IMR-90 (cell line): ENCODE measurements at regions not wholly inside any gene's neighbourhood (a gene's known extent, or its start where the extent isn't known, plus 50 kb on each side); places are given as distances from the start of the nearest gene placed in this dataset.
"Not testable (repeated sequence)": the region's sequence is repeated elsewhere in the genome, so short reads cannot be mapped to it uniquely, and the experiment has no call there.

ENCODE experiments used
- ATAC-seq: fragments of 200-7000 bp; cut with Tn5 transposase; 2 replicates; pipeline ENCODE4 v1.9.1; 2020; ENCODE audit warnings: low read depth, mild to moderate bottlenecking, moderate library complexity
- BruUV-seq: library from RNA; stranded (reverse); fragments of 400-500 nt; replicated peaks from 2 replicates; lab custom pipeline; 2021; lab: Mats Ljungman, UMichigan
- CTCF ChIA-PET: fragments of 300-600 bp; formaldehyde crosslinking; extraction: SDS; loops from one replicate; lab custom pipeline; 2021; ENCODE audit warnings: antibody characterized with exemption; lab: Yijun Ruan, JAX
- POLR2A ChIA-PET: fragments of 300-600 bp; sonication (Branson Sonifier 250); formaldehyde crosslinking; loops from one replicate; lab custom pipeline; 2022; ENCODE audit warnings: antibody characterized with exemption; ENCODE audit not compliant: unreplicated experiment; lab: Charles Lee
- DNase-seq: peaks from one replicate; pipeline ENCODE4 v3.0.0; 2013
- H2AFZ ChIP-seq: replicated peaks from 2 replicates; pipeline ENCODE3; 2013; ENCODE audit warnings: low read length, mild to moderate bottlenecking; ENCODE audit not compliant: poor library complexity
- H2AK5ac ChIP-seq: 2 replicates; pipeline ENCODE4 v1.6.1; 2013; ENCODE audit warnings: low read depth, low read length, inconsistent platforms
- H2AK9ac ChIP-seq: replicated peaks from 2 replicates; pipeline ENCODE3; 2013; ENCODE audit warnings: mild to moderate bottlenecking, low read depth, low read length, moderate library complexity; ENCODE audit not compliant: poor library complexity
- H2BK120ac ChIP-seq: 2 replicates; pipeline ENCODE4 v1.6.1; 2013; ENCODE audit warnings: low read depth, low read length, inconsistent platforms
- H2BK15ac ChIP-seq: 3 replicates; pipeline ENCODE4 v1.6.1; 2013; ENCODE audit warnings: low read depth, low read length, inconsistent platforms
- H2BK20ac ChIP-seq: 2 replicates; pipeline ENCODE4 v1.6.1; 2013; ENCODE audit warnings: low read depth, mild to moderate bottlenecking, inconsistent platforms, low read length, moderate library complexity
- H2BK5ac ChIP-seq: 2 replicates; pipeline ENCODE4 v1.6.1; 2013; ENCODE audit warnings: mild to moderate bottlenecking, low read depth, low read length, inconsistent platforms; ENCODE audit not compliant: poor library complexity, severe bottlenecking
- H3K14ac ChIP-seq: replicated peaks from 2 replicates; pipeline ENCODE4 v1.6.1; 2013; ENCODE audit warnings: low read depth, low read length, inconsistent platforms
- H3K18ac ChIP-seq: 2 replicates; pipeline ENCODE4 v1.6.1; 2013; ENCODE audit warnings: low read depth, low read length, control low read depth
- H3K23ac ChIP-seq: 2 replicates; pipeline ENCODE4 v1.6.1; 2013; ENCODE audit warnings: low read depth, low read length, inconsistent platforms
- H3K27ac ChIP-seq: 2 replicates; pipeline ENCODE4 v1.5.1; 2013; ENCODE audit warnings: mild to moderate bottlenecking, control low read depth, low read length; ENCODE audit not compliant: insufficient read depth
- H3K27me3 ChIP-seq: 2 replicates; pipeline ENCODE4 v1.6.1; 2013; ENCODE audit warnings: low read length; ENCODE audit not compliant: control insufficient read depth, insufficient read depth
- H3K36me3 ChIP-seq: 2 replicates; pipeline ENCODE4 v1.6.1; 2013; ENCODE audit warnings: low read length, mixed read lengths; ENCODE audit not compliant: control insufficient read depth, insufficient read depth
- H3K4ac ChIP-seq: 2 replicates; pipeline ENCODE4 v1.6.1; 2013; ENCODE audit warnings: low read depth, low read length, inconsistent platforms
- H3K4me1 ChIP-seq: 2 replicates; pipeline ENCODE4 v1.6.1; 2013; ENCODE audit warnings: low read length, mixed read lengths; ENCODE audit not compliant: control insufficient read depth, insufficient read depth
- H3K4me2 ChIP-seq: 2 replicates; pipeline ENCODE4 v1.6.1; 2013; ENCODE audit warnings: low read depth, mild to moderate bottlenecking, control low read depth, low read length, moderate library complexity
- H3K4me3 ChIP-seq: 2 replicates; pipeline ENCODE4 v1.5.1; 2013; ENCODE audit warnings: low read depth, mild to moderate bottlenecking, control low read depth, low read length, moderate library complexity; ENCODE audit not compliant: insufficient read depth
- H3K56ac ChIP-seq: 2 replicates; pipeline ENCODE4 v1.6.1; 2013; ENCODE audit warnings: low read length, inconsistent platforms; ENCODE audit not compliant: insufficient read depth; ENCODE audit errors: extremely low read depth
- H3K79me1 ChIP-seq, 2 experiments: 2 replicates each; pipeline ENCODE4 v1.6.1; 2013; ENCODE audit warnings: low read length in 2 of 2, inconsistent platforms in 1 of 2, low read depth in 1 of 2
- H3K9ac ChIP-seq: 2 replicates; pipeline ENCODE4 v1.6.1; 2013; ENCODE audit warnings: low read depth, low read length, control low read depth
- H3K9me1 ChIP-seq: 2 replicates; pipeline ENCODE4 v1.6.1; 2013; ENCODE audit warnings: low read length, inconsistent platforms; ENCODE audit not compliant: insufficient read depth
- H3K9me3 ChIP-seq: 2 replicates; pipeline ENCODE4 v1.6.1; 2013; ENCODE audit warnings: low read length; ENCODE audit not compliant: control insufficient read depth, insufficient read depth
- H4K20me1 ChIP-seq: 2 replicates; pipeline ENCODE4 v1.6.1; 2013; ENCODE audit warnings: low read length, inconsistent platforms; ENCODE audit not compliant: insufficient read depth
- H4K5ac ChIP-seq: 2 replicates; pipeline ENCODE4 v1.6.1; 2013; ENCODE audit warnings: mild to moderate bottlenecking, low read depth, low read length, control low read depth
- H4K8ac ChIP-seq, 2 experiments: 2 replicates each; pipeline ENCODE4 v1.6.1; 2013; ENCODE audit warnings: low read depth in 2 of 2, low read length in 2 of 2, control low read depth in 1 of 2, inconsistent platforms in 1 of 2
- H4K91ac ChIP-seq: 2 replicates; pipeline ENCODE4 v1.6.1; 2013; ENCODE audit warnings: low read depth, low read length, inconsistent platforms; ENCODE audit not compliant: insufficient read depth
- WGBS, 2 experiments: methylation state at CpG; one replicate each; pipeline versions ENCODE4 v1.1.5 to v1.1.7; 2013; ENCODE audit warnings: missing lambda C conversion rate in 2 of 2; ENCODE audit not compliant: insufficient read length in 1 of 2; ENCODE audit errors: extremely low coverage in 2 of 2; 5-methylcytosine and 5-hydroxymethylcytosine counted together
- dilution Hi-C: fragments of 300-500 bp; cut with HindIII; formaldehyde crosslinking; loops from one replicate; pipeline ENCODE4 v1.14.3; 2018; ENCODE audit warnings: low sequenced_read_pairs; ENCODE audit not compliant: unreplicated experiment
- in situ Hi-C: fragments of 300-500 bp; cut with MboI; formaldehyde crosslinking; loops from 3 replicates; pipeline ENCODE4 v1.14.3; 2019; ENCODE audit warnings: low sequenced_read_pairs, inconsistent platforms, mixed read lengths
- intact Hi-C: fragments of 100-400 bp; cut with micrococcal nuclease; formaldehyde crosslinking; loops from 2 replicates; pipeline ENCODE4 v1.10.0; 2022

DNA sequence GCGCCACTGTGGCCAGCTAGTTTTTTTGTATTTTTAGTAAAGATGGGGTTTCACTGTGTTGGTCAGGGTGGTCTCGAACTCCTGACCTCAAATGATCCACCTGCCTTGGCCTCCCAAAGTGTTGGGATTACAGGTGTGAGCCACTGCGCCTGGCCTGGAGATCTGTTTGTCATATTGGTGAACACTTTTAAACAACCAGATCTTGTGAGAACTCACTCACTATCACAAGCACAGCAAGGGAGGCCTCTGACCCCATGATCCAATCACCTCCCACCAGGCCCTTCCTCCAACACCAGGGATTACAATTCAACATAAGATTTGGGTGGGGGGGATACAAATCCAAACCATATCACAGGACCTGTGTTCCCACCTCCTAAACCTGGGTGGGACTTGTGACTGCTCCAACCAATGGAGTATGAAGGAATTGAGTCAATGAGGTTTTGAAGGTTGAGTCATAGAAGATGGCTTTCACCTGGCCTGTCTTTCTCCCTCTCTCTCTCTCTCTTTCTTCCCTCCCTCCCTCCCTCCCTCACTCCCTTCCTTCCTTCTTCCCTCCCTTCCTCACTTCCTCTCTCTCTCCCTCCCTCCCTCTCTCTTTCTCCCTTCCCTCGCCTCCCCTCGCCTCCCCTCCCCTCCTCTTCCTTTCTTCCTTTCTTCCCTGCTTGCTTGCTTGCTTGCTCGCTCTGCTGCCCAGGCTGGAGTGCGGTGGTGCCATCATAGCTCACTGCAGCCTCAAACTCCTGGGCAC, 50.1 kb upstream of the ADGRL1 start:
- H3K9me1 ChIP-seq, dilution Hi-C loops, H3K23ac ChIP-seq, H3K27ac ChIP-seq, H4K5ac ChIP-seq, in situ Hi-C loops, H3K36me3 ChIP-seq, BruUV-seq, H4K91ac ChIP-seq, H3K14ac ChIP-seq, H4K8ac ChIP-seq, H2BK20ac ChIP-seq, H2BK5ac ChIP-seq, H3K56ac ChIP-seq, intact Hi-C loops, CTCF ChIA-PET, H3K9ac ChIP-seq, H4K20me1 ChIP-seq, H3K4me2 ChIP-seq, H2AK9ac ChIP-seq, H3K4ac ChIP-seq, ATAC-seq, H2AK5ac ChIP-seq, H2AFZ ChIP-seq, H3K18ac ChIP-seq, H2BK120ac ChIP-seq, H3K79me1 ChIP-seq, H3K4me1 ChIP-seq, H3K9me3 ChIP-seq, H3K4me3 ChIP-seq, H2BK15ac ChIP-seq: not testable (repeated sequence)
- WGBS, 2 experiments, result 74% methylated on average over 4 of the region's 7 CpGs; no CpG with 5 or more reads in 1 of the 2 experiments
- peaks cover 21% of the 10 kb centered on the region for H3K27me3 ChIP-seq
- peak; percentile 19 for DNase-seq
- POLR2A ChIA-PET, result interaction anchor here (0.7 kb wide), 1 partner anchor 180 kb away, joined by 5 read pairs; no protein-coding TSS in a partner anchor
